ENCODE measurements at regions not wholly inside any gene's neighbourhood (a gene's known extent, or its start where the extent isn't known, plus 50 kb on each side); places are given as distances from the start of the nearest gene placed in this dataset.

DNA sequence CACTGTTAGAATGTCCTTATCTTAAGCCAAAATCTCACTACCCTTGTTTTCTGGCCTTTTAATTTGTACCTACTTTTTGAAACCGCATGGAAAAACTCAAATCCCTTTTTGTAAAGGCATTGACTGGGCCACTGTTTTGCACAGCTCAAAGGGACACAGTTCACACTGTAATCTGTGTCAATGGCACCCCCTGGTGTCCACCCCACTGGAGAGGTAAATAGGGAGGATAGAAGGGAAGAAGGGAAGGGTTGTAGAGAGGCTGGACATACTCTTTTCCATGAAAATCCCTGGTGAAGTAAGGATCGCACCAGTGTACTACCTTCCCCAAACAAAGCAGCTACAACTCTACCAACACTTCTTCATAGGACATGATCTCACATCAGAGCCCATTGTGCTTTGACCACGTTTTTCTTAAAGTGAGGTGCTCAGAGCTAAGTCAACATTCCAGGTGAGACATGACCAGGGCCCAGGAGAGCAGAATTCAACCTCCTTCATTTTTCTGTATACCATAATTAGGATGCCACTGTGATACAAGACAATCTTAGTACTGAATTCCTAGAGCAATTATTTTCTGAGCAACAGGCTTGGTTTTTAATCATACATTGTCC lies 92.4 kb upstream of the RMDN2 start:
- peak; percentile 90 for TF ChIP-seq CTCF (IDR thresholded peaks at IDR 0.05; ENCODE audit: low read length, missing control alignments)
- peak; percentile 86 for DNase-seq (ENCODE audit: low read depth)
- no peak overlapping the region for H3K4me3 ChIP-seq (replicated peaks; ENCODE audit: low read depth, low read length)

GRCh38 chr2:37833423-37833822 lies 91.7 kb upstream of the RMDN2 start:
- H3K4me3 ChIP-seq (replicated peaks; ENCODE audit: low read depth, low read length) = no peak overlapping the region
- no peak for DNase-seq (ENCODE audit: low read depth)
- TF ChIP-seq CTCF (IDR thresholded peaks at IDR 0.05; ENCODE audit: low read length, missing control alignments) = no peak

DNA sequence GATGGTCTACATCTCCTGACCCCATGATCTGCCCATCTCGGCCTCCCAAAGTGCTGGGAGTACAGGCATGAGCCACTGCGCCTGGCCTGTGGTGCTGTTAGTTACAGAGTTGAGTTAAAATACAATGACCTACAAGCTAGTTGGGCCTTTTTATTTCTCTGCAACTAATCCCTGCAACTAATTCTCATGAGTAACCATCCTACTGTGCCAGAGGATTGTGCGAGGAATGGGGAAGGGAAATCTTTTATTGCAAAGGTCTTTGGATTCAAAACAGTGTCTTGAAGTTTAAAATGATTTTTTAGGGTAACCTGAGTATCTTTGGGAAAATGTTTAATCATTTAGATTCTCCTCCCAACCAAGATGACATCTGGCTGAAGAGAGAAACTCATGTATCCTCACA lies 88.8 kb upstream of the RMDN2 start:
- no peak overlapping the region for H3K4me3 ChIP-seq (replicated peaks; ENCODE audit: low read depth, low read length)
- no peak for TF ChIP-seq CTCF (IDR thresholded peaks at IDR 0.05; ENCODE audit: low read length, missing control alignments)
- no peak for DNase-seq (ENCODE audit: low read depth)

DNA sequence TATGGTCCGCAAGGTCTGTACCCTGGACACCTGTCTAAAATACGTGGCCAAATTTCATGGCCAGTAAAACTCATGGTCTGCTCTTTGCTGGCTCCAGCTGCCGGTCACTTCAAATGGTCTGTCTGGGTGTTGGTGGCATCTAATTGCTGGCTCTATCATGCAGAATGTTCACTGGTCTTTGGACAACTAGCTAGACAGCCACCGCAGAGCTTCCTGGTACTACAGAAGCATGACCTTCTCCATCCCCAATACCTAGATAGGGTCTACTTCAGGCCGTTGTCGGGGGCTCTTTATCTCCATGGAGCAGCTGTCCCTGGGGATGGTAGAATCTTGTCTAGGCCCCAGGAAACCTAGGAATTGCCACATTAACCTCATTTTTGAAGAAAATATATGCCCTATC lies 88.4 kb upstream of the RMDN2 start:
- no peak for DNase-seq (ENCODE audit: low read depth)
- no peak for TF ChIP-seq CTCF (IDR thresholded peaks at IDR 0.05; ENCODE audit: low read length, missing control alignments)
- no peak overlapping the region for H3K4me3 ChIP-seq (replicated peaks; ENCODE audit: low read depth, low read length)

DNA sequence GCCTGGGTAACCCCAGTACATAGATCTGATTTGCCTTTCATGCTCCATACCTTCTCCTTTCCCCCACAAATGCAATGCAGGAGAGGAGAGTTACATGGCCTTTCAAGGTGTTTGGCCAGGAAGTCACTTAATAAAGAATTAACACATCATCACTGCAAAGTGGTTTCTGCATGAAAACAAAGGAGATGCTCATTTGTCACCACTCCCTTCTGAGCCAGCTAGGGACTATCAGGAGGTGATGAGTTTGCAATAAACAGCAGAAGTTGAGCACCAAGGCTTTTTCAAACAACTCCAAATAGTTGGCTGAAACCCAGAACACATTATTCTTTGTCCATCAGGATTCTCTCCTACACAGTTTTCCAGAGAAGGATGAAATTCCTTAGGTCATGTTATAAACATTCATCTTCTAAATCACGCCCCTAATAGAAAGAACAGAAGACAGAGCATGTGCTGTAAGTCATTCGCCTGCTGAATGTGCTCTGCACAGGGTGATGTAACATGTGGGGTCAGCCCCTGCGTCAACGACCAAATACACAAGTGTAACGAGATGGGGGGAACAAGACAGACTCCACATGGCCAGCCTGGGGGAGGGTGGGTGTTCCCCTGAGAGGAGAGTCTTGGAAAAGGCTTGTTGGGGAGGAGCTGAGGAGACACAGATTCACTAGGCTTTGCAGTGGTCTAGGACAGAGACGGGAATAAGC lies 87.3 kb upstream of the RMDN2 start:
- H3K4me3 ChIP-seq (replicated peaks; ENCODE audit: low read depth, low read length) = no peak overlapping the region
- no peak for TF ChIP-seq CTCF (IDR thresholded peaks at IDR 0.05; ENCODE audit: low read length, missing control alignments)
- DNase-seq (ENCODE audit: low read depth) = peak; percentile 53

GRCh38 chr2:37838541-37839167 lies 86.4 kb upstream of the RMDN2 start:
- no peak for TF ChIP-seq CTCF (IDR thresholded peaks at IDR 0.05; ENCODE audit: low read length, missing control alignments)
- no peak overlapping the region for H3K4me3 ChIP-seq (replicated peaks; ENCODE audit: low read depth, low read length)
- DNase-seq (ENCODE audit: low read depth) = no peak

Data from fibroblast of pulmonary artery (primary cell).